Dedifferentiated amniotic fluid mesenchymal stem cell (primary cell): ENCODE measurements at regions not wholly inside any gene's neighbourhood (a gene's known extent, or its start where the extent isn't known, plus 50 kb on each side); places are given as distances from the start of the nearest gene placed in this dataset.

ENCODE experiments used
- DNase-seq: peaks from one replicate; pipeline ENCODE4 v3.0.0-alpha.2; 2016; ENCODE audit errors: extremely low spot score

- DNase-seq, result no peak
These were observed 67.5 kb downstream of the ATP6V1G3 start for GRCh38 chr1:198472997-198473396.

GRCh38 chr1:198472119-198472518 lies 68.4 kb downstream of the ATP6V1G3 start:
- no peak for DNase-seq

DNA sequence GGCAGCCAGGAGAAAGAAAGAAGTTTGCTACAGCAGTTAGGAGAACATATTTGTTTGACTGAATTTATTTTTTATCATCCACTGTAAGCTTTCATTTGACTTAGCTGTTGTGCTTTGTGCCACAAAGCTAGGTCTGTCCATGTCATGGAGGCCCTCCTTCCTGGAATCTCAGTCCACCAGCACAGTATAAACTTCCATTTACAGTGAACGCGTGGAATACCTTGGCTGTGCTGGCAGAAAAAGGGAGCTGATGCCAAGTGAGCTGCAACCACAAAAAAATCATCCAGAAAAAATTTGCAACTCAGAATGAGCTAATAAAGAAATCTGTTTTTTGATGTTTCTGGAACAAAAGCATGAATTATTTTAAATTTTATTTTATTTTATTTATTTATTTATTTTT lies 72.6 kb downstream of the ATP6V1G3 start:
- DNase-seq, result no peak

DNA sequence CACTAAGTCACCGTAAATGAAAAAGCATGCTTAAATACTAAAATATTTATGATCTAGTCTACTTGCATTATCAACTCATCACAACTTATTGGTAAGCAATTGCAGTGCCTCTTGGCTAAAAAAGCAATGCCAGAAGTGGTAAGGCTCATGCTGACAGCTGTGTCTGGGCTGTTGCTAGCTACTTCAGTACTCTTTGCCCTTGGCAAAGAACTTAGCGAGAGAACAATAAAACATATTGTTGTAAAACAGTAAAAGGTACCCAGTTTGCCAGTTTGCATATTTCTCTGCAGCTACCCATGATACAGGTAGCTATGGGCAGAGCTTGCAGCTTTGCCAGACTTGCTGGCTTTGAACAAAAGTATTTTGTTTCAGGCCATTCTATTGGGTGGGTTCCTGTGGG lies 73.1 kb downstream of the ATP6V1G3 start:
- no peak for DNase-seq

- peak; percentile 79 for DNase-seq
These were observed 75.0 kb downstream of the ATP6V1G3 start for GRCh38 chr1:198465201-198466144.

DNA sequence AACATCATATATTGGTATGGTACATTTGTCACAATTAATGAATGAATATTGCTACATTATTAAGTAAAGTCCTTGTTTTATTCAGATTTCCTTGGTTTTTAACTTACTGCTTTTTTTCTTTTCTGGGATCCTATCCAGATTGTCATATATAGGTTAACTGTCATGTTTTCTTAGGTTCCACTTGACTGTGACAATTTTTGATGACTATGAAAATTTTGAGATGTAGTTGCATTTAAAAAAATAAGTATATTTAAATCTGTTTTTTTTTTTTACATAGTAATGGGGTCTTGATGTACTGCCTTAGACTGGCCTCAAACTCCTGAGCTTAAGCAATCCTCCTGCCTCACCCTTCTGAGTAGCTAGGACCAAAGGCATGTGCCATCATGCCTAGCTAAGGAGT lies 76.8 kb downstream of the ATP6V1G3 start:
- no peak for DNase-seq

- peak; percentile 37 for DNase-seq
These were observed 78.0 kb downstream of the ATP6V1G3 start for GRCh38 chr1:198462365-198463019.

DNA sequence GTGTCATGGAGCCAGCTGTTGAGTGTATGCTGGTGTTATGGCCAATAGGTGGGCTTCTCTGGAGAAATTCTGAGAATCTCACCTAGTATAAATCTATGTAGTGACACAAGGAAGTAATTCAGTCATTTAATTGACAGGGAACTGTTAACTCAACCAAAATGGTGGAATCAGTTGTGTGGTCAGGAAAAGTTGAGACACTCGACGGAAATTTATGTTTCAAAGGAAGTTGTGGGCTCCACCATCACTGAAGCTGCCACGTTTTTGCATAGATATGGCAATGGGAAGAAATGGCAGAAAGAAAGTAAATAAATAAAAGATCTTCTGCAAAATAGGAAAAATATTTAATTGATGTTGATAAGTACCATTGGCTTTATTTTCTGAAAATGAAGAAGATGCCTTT lies 84.5 kb downstream of the ATP6V1G3 start:
- DNase-seq, result no peak

DNA sequence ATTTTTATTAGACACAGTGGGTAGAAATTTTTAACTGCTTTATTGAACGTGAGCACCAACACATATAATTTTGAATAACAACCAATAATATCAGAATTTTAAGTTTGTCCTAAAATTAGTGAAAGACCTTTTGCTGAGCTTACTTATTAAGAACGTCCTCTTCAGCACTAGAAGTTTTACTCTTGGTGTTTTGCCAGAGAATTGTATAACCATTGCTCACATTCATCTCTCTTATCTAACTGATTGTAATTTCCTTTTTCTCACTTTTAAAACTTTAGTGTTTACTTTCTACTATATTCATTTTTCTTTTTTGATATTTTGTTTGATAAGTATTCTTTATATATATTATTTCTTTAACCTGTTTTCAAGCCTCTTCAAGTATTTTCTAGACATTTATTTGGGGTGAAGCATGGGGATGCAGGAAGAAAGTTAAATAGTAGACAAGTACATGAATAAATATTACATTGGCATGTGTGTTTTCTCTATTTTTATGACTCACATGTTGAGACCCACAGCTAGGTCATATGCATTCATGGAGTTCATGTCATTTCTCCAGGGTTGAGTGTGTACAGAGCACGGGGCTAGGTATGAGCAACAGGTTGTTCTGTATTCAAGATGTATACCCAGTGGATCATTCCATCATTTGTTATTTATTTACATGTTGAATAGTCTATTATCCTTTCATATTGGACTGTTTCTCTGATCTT lies 90.6 kb downstream of the ATP6V1G3 start:
- no peak for DNase-seq

- DNase-seq, result no peak
These were observed 91.2 kb downstream of the ATP6V1G3 start for GRCh38 chr1:198449261-198449660.

- DNase-seq, result no peak
These were observed 93.0 kb downstream of the ATP6V1G3 start for GRCh38 chr1:198447468-198447867.

- no peak for DNase-seq
These were observed 94.6 kb downstream of the ATP6V1G3 start for GRCh38 chr1:198445872-198446271.

DNA sequence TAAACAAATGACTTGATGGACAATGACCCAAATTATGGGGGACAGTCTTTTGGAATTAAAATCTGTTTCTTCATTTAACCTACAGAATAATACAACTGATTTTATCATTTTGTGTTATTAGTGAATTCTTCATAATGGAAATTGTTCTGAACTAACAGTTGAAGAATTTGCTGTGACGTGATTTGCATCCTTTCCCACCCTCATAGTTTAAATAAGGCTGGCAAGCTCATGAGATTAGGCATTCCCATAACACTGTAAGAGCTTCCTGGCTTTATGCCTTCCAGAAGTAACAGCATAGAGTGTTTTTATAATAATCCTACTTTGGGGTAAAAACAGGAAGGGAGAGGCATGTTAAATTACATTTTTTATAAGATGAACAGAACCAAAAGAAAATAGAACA lies 95.7 kb downstream of the ATP6V1G3 start:
- peak; percentile 50 for DNase-seq

- DNase-seq, result peak; percentile 72
These were observed 96.9 kb downstream of the ATP6V1G3 start for GRCh38 chr1:198443365-198444233.

- no peak for DNase-seq
These were observed 99.6 kb downstream of the ATP6V1G3 start for GRCh38 chr1:198440842-198441241.

DNA sequence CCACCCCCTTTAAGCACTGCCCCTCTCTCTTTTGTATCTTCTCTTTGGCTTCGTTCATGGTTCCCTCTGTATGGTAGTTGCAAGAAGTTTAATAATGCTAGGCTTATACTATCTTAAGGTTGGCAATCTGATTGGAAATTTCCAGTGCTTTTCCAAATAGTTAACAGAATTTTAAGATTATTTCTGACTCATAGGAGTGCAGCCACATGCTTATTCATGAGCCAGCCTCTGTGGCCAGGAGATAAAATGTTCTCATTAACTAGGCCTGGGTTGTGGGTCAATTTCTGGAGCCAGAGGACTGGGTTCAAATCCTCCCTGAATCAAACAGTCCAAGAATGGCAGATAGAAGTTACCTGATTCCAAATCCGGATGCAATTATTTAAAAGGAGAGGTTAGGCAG lies 103.1 kb downstream of the ATP6V1G3 start:
- no peak for DNase-seq

DNA sequence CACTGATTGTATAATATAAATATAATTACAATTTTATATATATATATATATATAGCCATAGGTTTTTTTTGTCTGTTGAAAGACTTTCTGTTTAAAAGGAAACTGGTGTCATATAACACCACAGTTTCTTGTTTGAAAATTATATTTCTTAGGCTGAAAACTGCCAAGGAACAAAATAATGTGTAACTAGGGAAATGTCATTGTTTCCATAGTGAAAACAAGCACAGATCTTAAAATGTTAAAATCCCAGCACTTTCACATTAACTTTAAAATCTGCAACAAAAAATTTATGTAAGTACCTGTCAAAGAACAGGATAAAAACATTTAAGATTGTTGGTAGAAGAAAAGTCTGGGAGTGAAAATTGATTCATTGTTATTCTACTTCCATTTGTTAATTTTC lies 104.2 kb downstream of the ATP6V1G3 start:
- no peak for DNase-seq

- DNase-seq, result no peak
These were observed 105.4 kb downstream of the ATP6V1G3 start for GRCh38 chr1:198435056-198435455.

- no peak for DNase-seq
These were observed 116.0 kb downstream of the ATP6V1G3 start for GRCh38 chr1:198424441-198424840.

DNA sequence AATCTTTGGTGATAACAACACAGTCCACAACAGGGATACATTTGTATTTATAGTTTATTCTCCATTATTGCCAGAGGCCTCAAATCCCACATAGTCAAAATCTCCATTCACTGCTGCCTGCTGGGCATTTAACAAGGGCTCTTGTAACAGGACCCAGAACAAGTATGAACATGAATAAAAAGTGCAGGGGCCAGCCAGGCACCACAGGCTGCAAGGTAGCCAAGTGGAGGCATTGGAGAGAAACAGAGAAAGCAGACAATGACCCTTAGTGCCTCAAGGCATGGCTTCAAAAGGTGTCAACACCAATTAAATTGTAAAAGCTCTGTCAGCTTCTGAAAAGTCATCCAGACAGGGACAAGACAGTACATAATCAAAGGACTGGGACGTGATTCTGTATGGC lies 116.8 kb downstream of the ATP6V1G3 start:
- DNase-seq, result no peak

GRCh38 chr1:198417039-198417438 lies 123.4 kb downstream of the ATP6V1G3 start:
- no peak for DNase-seq

DNA sequence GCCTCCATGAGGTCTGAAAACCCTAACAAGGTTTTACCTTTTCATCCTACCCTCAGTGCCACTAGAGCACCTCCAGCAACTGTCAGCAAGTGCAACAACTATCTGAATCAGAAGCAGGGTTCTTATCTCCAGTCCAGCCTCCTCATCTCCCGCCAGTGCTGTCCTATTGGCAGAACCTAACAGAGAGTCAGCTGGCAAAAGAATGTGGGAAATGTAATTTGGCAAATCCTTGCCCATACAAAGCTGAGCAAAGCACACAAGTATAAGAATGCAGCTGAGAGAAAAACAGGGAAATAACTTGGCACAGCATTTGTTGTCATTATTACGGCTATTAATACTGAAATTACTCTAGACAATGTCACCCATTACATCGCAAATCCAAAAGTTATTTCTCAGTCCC lies 124.2 kb downstream of the ATP6V1G3 start:
- no peak for DNase-seq
